ENCODE measurements at regions not wholly inside any gene's neighbourhood (a gene's known extent, or its start where the extent isn't known, plus 50 kb on each side); places are given as distances from the start of the nearest gene placed in this dataset.

DNA sequence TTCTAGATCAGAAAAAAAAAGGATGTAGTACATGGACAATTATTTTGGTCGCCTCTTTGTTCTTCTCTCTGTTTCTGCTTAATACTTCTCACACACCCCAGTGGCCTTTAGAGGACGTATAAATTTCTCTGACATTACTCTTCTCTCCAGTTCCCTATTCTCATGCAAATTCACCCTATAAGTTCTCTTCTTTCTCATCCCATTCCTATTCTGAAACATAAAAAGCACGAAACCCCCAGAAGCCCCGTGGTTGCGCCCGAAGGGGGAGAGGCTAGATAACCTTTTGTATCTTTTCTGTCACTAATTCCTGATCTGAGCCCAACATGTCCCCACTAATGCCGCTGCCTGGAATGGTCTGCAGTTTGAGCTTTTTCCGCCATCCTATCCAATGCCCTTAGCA, 136.9 kb downstream of the SKIDA1 start:
- no peaks in the 10 kb centered on the region for H3K36me3 ChIP-seq (ENCODE audit: control insufficient read depth, insufficient read depth, low read length)
- H2AFZ ChIP-seq (ENCODE audit: low read length), result no peak overlapping the region
- H3K4me1 ChIP-seq (ENCODE audit: control insufficient read depth, extremely low read depth, insufficient read depth, low read length), result no peaks in the 10 kb centered on the region
- no peak overlapping the region for H3K4me2 ChIP-seq (ENCODE audit: extremely low read depth, insufficient read depth, low read length)
- H3K4me3 ChIP-seq (replicated peaks in 1 of 4; ENCODE audit: control extremely low read depth in 1 of 4, insufficient read depth in 1 of 4, low read depth in 3 of 4, low read length in 4 of 4), result no peak overlapping the region
- H3K27ac ChIP-seq (ENCODE audit: insufficient read depth, low read length), result no peak overlapping the region
- no peaks in the 10 kb centered on the region for H3K9me3 ChIP-seq (ENCODE audit: control insufficient read depth, insufficient read depth, low read depth, low read length)
- no peaks in the 10 kb centered on the region for H3K79me2 ChIP-seq (ENCODE audit: control insufficient read depth, insufficient read depth, low read length)
- H3K9ac ChIP-seq (ENCODE audit: insufficient read depth, low read length), result no peak overlapping the region
- no peak for DNase-seq (ENCODE audit: low read depth in 2 of 2)
- no peak for TF ChIP-seq EZH2 (IDR thresholded peaks at IDR 0.05; ENCODE audit: low read length, missing control alignments)
- TF ChIP-seq, protein P1, sequence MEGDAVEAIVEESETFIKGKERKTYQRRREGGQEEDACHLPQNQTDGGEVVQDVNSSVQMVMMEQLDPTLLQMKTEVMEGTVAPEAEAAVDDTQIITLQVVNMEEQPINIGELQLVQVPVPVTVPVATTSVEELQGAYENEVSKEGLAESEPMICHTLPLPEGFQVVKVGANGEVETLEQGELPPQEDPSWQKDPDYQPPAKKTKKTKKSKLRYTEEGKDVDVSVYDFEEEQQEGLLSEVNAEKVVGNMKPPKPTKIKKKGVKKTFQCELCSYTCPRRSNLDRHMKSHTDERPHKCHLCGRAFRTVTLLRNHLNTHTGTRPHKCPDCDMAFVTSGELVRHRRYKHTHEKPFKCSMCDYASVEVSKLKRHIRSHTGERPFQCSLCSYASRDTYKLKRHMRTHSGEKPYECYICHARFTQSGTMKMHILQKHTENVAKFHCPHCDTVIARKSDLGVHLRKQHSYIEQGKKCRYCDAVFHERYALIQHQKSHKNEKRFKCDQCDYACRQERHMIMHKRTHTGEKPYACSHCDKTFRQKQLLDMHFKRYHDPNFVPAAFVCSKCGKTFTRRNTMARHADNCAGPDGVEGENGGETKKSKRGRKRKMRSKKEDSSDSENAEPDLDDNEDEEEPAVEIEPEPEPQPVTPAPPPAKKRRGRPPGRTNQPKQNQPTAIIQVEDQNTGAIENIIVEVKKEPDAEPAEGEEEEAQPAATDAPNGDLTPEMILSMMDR (conservative IDR thresholded peaks at IDR 0.05 in 1 of 2, IDR thresholded peaks at IDR 0.05 in 1 of 2; ENCODE audit: low read depth in 1 of 2, low read length in 2 of 2), result no peak
- H4K20me1 ChIP-seq (ENCODE audit: control insufficient read depth, extremely low read depth, insufficient read depth, low read length), result no peaks in the 10 kb centered on the region
- no peaks in the 10 kb centered on the region for H3K27me3 ChIP-seq (ENCODE audit: control insufficient read depth, insufficient read depth, low read length)

DNA sequence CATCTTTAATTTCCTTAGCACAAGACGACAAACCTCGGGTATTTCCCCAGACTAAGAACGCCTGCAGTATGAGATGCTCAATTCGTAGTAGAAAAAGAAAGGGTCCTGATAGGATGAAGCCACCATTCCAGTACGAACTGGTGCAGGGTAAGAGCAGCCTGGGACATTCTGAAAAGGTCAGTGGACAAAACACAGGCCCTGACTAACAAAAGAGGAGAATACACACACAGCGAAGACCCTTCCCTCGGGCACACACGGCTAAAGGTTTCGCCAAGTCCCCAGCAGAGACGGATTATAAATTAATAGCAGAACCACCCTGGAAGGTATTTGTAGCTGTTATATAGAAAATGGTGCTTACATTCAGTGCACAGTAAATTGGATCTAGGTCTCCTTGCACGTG, 137.6 kb downstream of the SKIDA1 start:
- Histone ChIP-seq H3K9ac (ENCODE audit: insufficient read depth, low read length) (no peak overlapping the region), H3K4me2 (ENCODE audit: extremely low read depth, insufficient read depth, low read length) (no peak overlapping the region), H3K79me2 (ENCODE audit: control insufficient read depth, insufficient read depth, low read length) (no peaks in the 10 kb centered on the region), H3K27me3 (ENCODE audit: control insufficient read depth, insufficient read depth, low read length) (no peaks in the 10 kb centered on the region), H3K27ac (ENCODE audit: insufficient read depth, low read length) (no peak overlapping the region), H3K36me3 (ENCODE audit: control insufficient read depth, insufficient read depth, low read length) (no peaks in the 10 kb centered on the region), H3K4me1 (ENCODE audit: control insufficient read depth, extremely low read depth, insufficient read depth, low read length) (no peaks in the 10 kb centered on the region), H3K4me3 (replicated peaks in 1 of 4; ENCODE audit: control extremely low read depth in 1 of 4, insufficient read depth in 1 of 4, low read depth in 3 of 4, low read length in 4 of 4) (no peak overlapping the region), H2AFZ (ENCODE audit: low read length) (no peak overlapping the region), H4K20me1 (ENCODE audit: control insufficient read depth, extremely low read depth, insufficient read depth, low read length) (no peaks in the 10 kb centered on the region), H3K9me3 (ENCODE audit: control insufficient read depth, insufficient read depth, low read depth, low read length) (no peaks in the 10 kb centered on the region)
- TF ChIP-seq, protein P1 (conservative IDR thresholded peaks at IDR 0.05 in 1 of 2, IDR thresholded peaks at IDR 0.05 in 1 of 2; ENCODE audit: low read depth in 1 of 2, low read length in 2 of 2), result no peak
- no peak for TF ChIP-seq EZH2 (IDR thresholded peaks at IDR 0.05; ENCODE audit: low read length, missing control alignments)
- no peak for DNase-seq (ENCODE audit: low read depth in 2 of 2)

DNA sequence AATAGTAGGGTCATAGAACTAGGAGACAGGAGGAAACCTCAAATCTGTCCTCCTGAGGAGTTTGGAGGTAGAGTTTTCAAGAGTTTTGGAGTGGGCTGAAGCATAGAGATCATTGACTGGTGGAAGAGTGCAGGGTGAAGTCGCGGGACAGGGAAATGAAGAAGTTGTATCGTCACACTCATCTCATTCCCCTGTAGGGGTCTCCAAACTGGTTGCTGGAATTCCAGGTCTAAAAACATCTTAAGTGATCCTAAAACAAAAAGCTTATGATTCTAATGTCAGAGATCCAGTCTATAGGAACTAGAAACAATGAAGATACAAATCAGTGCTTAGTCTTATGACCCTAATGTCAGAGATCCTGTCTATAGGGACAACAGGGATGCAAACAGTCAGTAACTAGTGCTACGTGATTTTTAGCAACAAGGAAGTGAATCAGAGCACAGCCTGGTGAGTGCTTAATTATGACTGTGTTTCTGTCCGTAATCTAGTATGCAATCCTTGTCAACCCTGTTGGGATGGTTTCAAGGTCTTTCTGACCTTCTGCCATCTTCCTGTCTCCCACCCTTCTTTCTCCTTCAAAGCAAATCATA, 139.4 kb downstream of the SKIDA1 start:
- Histone ChIP-seq H3K9me3 (ENCODE audit: control insufficient read depth, insufficient read depth, low read depth, low read length) (no peaks in the 10 kb centered on the region), H3K4me2 (ENCODE audit: extremely low read depth, insufficient read depth, low read length) (no peak overlapping the region), H3K27ac (ENCODE audit: insufficient read depth, low read length) (no peak overlapping the region), H3K9ac (ENCODE audit: insufficient read depth, low read length) (no peak overlapping the region), H3K36me3 (ENCODE audit: control insufficient read depth, insufficient read depth, low read length) (no peaks in the 10 kb centered on the region), H3K79me2 (ENCODE audit: control insufficient read depth, insufficient read depth, low read length) (no peaks in the 10 kb centered on the region), H2AFZ (ENCODE audit: low read length) (no peak overlapping the region), H3K4me1 (ENCODE audit: control insufficient read depth, extremely low read depth, insufficient read depth, low read length) (no peaks in the 10 kb centered on the region), H3K4me3 (replicated peaks in 1 of 4; ENCODE audit: control extremely low read depth in 1 of 4, insufficient read depth in 1 of 4, low read depth in 3 of 4, low read length in 4 of 4) (no peak overlapping the region), H3K27me3 (ENCODE audit: control insufficient read depth, insufficient read depth, low read length) (no peaks in the 10 kb centered on the region), H4K20me1 (ENCODE audit: control insufficient read depth, extremely low read depth, insufficient read depth, low read length) (no peaks in the 10 kb centered on the region)
- TF ChIP-seq, protein P1 (conservative IDR thresholded peaks at IDR 0.05 in 1 of 2, IDR thresholded peaks at IDR 0.05 in 1 of 2; ENCODE audit: low read depth in 1 of 2, low read length in 2 of 2), result no peak
- no peak for TF ChIP-seq EZH2 (IDR thresholded peaks at IDR 0.05; ENCODE audit: low read length, missing control alignments)
- DNase-seq (ENCODE audit: low read depth in 2 of 2), result no peak
